Spleen (tissue), 11 donors: ENCODE measurements at regions not wholly inside any gene's neighbourhood (a gene's known extent, or its start where the extent isn't known, plus 50 kb on each side); places are given as distances from the start of the nearest gene placed in this dataset.
"Not testable (repeated sequence)": the region's sequence is repeated elsewhere in the genome, so short reads cannot be mapped to it uniquely, and the experiment has no call there.

ENCODE experiments used
- DNase-seq: peaks from one replicate; pipeline ENCODE4 v3.0.0-alpha.2; 2020
- H3K27ac ChIP-seq, 8 donors: fragments of 200-600 bp; sonication (generic) in 7 of 8; 1 replicate in 4 of 8; 2 replicates in 4 of 8; pipeline versions ENCODE4 v1.5.0 to v1.8.0; 2016 to 2021; ENCODE audit warnings: inconsistent platforms in 4 of 8, mild to moderate bottlenecking in 4 of 8, moderate library complexity in 1 of 8
- H3K27me3 ChIP-seq, 7 donors: fragments of 200-600 bp; sonication (generic) in 6 of 7; replicated peaks in 1 of 7; 1 replicate in 4 of 7; 2 replicates in 3 of 7; pipeline versions ENCODE4 v1.5.0 to v1.8.0; 2016 to 2021; ENCODE audit warnings: inconsistent platforms in 3 of 7, mild to moderate bottlenecking in 1 of 7
- H3K36me3 ChIP-seq, 6 donors: fragments of 200-600 bp; sonication (generic) in 5 of 6; 1 replicate in 4 of 6; 2 replicates in 2 of 6; pipeline versions ENCODE4 v1.5.0 to v1.8.0; 2016 to 2021; ENCODE audit warnings: inconsistent platforms in 2 of 6
- H3K4me1 ChIP-seq, 6 donors: fragments of 200-600 bp; sonication (generic) in 5 of 6; 1 replicate in 3 of 6; 2 replicates in 3 of 6; pipeline versions ENCODE4 v1.5.0 to v1.8.0; 2016 to 2021; ENCODE audit warnings: inconsistent platforms in 3 of 6
- H3K4me3 ChIP-seq, 8 donors: fragments of 200-600 bp; sonication (generic) in 7 of 8; 1 replicate in 4 of 8; 2 replicates in 4 of 8; pipeline versions ENCODE4 v1.5.0 to v1.8.0; 2016 to 2021; ENCODE audit warnings: inconsistent platforms in 4 of 8, mild to moderate bottlenecking in 4 of 8, moderate library complexity in 2 of 8
- H3K9me3 ChIP-seq, 8 donors: fragments of 200-600 bp; sonication (generic) in 7 of 8; 1 replicate in 4 of 8; 2 replicates in 4 of 8; pipeline versions ENCODE4 v1.5.0 to v1.8.0; 2016 to 2021; ENCODE audit warnings: inconsistent platforms in 4 of 8
- POLR2A ChIP-seq, 3 donors: fragments of 450-650 bp; IDR thresholded peaks; one replicate each; pipeline ENCODE4 v1.5.1; 2017; ENCODE audit warnings: antibody characterized with exemption in 3 of 3, mild to moderate bottlenecking in 1 of 3
- POLR2AphosphoS5 ChIP-seq, 3 donors: sonication (generic); formaldehyde crosslinking; IDR thresholded peaks; one replicate each; pipeline ENCODE4 v1.5.1; 2017; ENCODE audit warnings: antibody characterized with exemption in 3 of 3
- WGBS, 5 donors: extraction: QIAGEN DNeasy Blood & Tissue Kit in 3 of 5; methylation state at CpG; one replicate each; pipeline versions ENCODE4 v1.1.5 to v1.1.7; 2013 to 2018; 5-methylcytosine and 5-hydroxymethylcytosine counted together
- intact Hi-C: fragments of 100-400 bp; cut with DNase I; formaldehyde crosslinking; loops from one replicate; pipeline ENCODE4 v1.15.0; 2023; ENCODE audit warnings: low total_unique reads
- TF ChIP-seq, protein P1 (sequence below), 11 experiments: fragments of 200-600 bp in 7 of 11; fragments of 450-650 bp in 4 of 11; sonication (generic) in 4 of 11; IDR thresholded peaks in 8 of 11; conservative IDR thresholded peaks in 3 of 11; 1 replicate in 7 of 11; 2 replicates in 4 of 11; pipeline versions ENCODE4 v1.4.0 to v1.8.0; 2016 to 2021; ENCODE audit warnings: antibody characterized with exemption in 11 of 11, inconsistent platforms in 4 of 11, mild to moderate bottlenecking in 1 of 11
- donor health status: healthy with polysubstance abuse.
- donor health status: DM: no; HTN: no; CAD: no; lungs with moderate emphysema.
- donor health status: DM: no; HTN: no; CAD: no.
- donor health status: Bipolar disorder and iron deficiency.
- donor health status: healthy.
- donor health status: DM: no; HTN: no; CAD: no.
- donor health status: DM: yes; HTN: yes; CAD: no.

DNA sequence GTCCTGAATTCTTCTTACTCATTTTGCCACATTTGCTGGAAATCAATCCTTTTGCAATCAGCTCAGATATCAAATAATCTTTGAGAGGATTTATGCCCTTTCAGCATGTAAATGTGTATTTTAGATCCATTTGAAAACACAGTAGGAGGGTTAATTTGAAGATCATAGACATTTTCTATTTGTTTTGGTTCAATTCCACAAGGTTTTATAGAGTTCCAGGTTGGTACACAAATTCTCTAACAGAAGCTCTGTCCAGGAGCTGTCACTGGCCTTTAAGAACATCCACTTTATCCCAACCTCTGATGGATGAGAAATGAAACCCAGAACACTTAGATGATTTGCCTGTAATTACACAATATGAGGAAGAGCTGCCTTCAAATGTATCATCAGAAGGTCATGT, 157.3 kb upstream of the CHAC2 start:
- no peaks in the 10 kb centered on the region for H3K4me1 ChIP-seq
- H3K36me3 ChIP-seq = no peaks in the 10 kb centered on the region
- H3K27ac ChIP-seq = no peak overlapping the region
- intact Hi-C loops = no loop called here
- no peak for DNase-seq
- no peak for TF ChIP-seq POLR2AphosphoS5 (IDR thresholded peaks at IDR 0.05)
- TF ChIP-seq, protein P1, sequence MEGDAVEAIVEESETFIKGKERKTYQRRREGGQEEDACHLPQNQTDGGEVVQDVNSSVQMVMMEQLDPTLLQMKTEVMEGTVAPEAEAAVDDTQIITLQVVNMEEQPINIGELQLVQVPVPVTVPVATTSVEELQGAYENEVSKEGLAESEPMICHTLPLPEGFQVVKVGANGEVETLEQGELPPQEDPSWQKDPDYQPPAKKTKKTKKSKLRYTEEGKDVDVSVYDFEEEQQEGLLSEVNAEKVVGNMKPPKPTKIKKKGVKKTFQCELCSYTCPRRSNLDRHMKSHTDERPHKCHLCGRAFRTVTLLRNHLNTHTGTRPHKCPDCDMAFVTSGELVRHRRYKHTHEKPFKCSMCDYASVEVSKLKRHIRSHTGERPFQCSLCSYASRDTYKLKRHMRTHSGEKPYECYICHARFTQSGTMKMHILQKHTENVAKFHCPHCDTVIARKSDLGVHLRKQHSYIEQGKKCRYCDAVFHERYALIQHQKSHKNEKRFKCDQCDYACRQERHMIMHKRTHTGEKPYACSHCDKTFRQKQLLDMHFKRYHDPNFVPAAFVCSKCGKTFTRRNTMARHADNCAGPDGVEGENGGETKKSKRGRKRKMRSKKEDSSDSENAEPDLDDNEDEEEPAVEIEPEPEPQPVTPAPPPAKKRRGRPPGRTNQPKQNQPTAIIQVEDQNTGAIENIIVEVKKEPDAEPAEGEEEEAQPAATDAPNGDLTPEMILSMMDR (IDR thresholded peaks at IDR 0.05 in 8 of 11, conservative IDR thresholded peaks at IDR 0.05 in 3 of 11) = no peak
- H3K4me3 ChIP-seq = no peak overlapping the region
- no peaks in the 10 kb centered on the region for H3K9me3 ChIP-seq
- H3K27me3 ChIP-seq = no peaks in the 10 kb centered on the region

GRCh38 chr2:53609551-53609950, 158.1 kb upstream of the CHAC2 start:
- DNase-seq = no peak
- intact Hi-C loops = no loop called here

GRCh38 chr2:53608293-53608692, 159.3 kb upstream of the CHAC2 start:
- Histone ChIP-seq H3K36me3 (no peaks in the 10 kb centered on the region), H3K9me3 (no peaks in the 10 kb centered on the region), H3K4me1 (no peaks in the 10 kb centered on the region), H3K4me3 (no peak overlapping the region), H3K27me3 (no peaks in the 10 kb centered on the region), H3K27ac (no peak overlapping the region)
- DNase-seq = no peak
- 81 to 91% (median 83%) methylated on average over 5 of the region's 5 CpGs for WGBS, 5 donors
- intact Hi-C loops = no loop called here
- TF ChIP-seq POLR2AphosphoS5 (IDR thresholded peaks at IDR 0.05) (no peak), POLR2A (IDR thresholded peaks at IDR 0.05) (no peak)
- TF ChIP-seq, protein P1 (IDR thresholded peaks at IDR 0.05 in 8 of 11, conservative IDR thresholded peaks at IDR 0.05 in 3 of 11) = no peak

More at GRCh38 chr2:53609551-53609950, 158.1 kb upstream of the CHAC2 start:
- H3K4me3 ChIP-seq = no peak overlapping the region
- H3K36me3 ChIP-seq = no peaks in the 10 kb centered on the region
- H3K27me3 ChIP-seq = no peaks in the 10 kb centered on the region
- H3K9me3 ChIP-seq = no peaks in the 10 kb centered on the region
- 87 to 97% (median 95%) methylated on average over 6 of the region's 6 CpGs for WGBS, 5 donors
- H3K27ac ChIP-seq = no peak overlapping the region
- TF ChIP-seq POLR2A (IDR thresholded peaks at IDR 0.05) (no peak), POLR2AphosphoS5 (IDR thresholded peaks at IDR 0.05) (no peak)
- TF ChIP-seq, protein P1 (IDR thresholded peaks at IDR 0.05 in 8 of 11, conservative IDR thresholded peaks at IDR 0.05 in 3 of 11) = no peak
- no peaks in the 10 kb centered on the region for H3K4me1 ChIP-seq

DNA sequence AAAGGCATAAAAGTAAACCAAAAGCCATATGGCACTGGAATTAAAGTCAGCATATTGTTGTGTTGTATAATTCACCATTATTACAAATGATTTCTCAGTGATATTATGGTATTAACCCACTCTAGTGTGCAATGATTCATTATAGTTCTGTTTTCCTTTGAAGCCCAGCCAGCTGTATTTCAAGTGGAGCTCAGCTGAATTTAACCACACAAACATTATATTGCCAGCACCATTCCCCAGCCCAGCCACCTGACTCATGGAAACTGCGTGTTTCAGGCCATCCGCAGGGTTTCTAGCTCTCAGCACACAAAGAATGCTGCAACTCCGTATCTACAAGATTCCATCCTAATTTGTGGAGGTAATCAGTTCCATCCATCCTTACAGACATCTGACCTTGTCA, 166.8 kb upstream of the CHAC2 start:
- no peak for TF ChIP-seq POLR2AphosphoS5 (IDR thresholded peaks at IDR 0.05)
- no peak for TF ChIP-seq POLR2A (IDR thresholded peaks at IDR 0.05)
- TF ChIP-seq, protein P1 (IDR thresholded peaks at IDR 0.05 in 8 of 11, conservative IDR thresholded peaks at IDR 0.05 in 3 of 11) = no peak
- DNase-seq = no peak
- H3K9me3 ChIP-seq = no peaks in the 10 kb centered on the region
- H3K27me3 ChIP-seq = no peaks in the 10 kb centered on the region
- no peak overlapping the region for H3K4me3 ChIP-seq
- intact Hi-C loops = no loop called here
- no peak overlapping the region for H3K27ac ChIP-seq
- H3K36me3 ChIP-seq = no peaks in the 10 kb centered on the region
- 78 to 91% (median 80%) methylated on average over 3 of the region's 3 CpGs for WGBS, 5 donors
- H3K4me1 ChIP-seq = no peaks in the 10 kb centered on the region

DNA sequence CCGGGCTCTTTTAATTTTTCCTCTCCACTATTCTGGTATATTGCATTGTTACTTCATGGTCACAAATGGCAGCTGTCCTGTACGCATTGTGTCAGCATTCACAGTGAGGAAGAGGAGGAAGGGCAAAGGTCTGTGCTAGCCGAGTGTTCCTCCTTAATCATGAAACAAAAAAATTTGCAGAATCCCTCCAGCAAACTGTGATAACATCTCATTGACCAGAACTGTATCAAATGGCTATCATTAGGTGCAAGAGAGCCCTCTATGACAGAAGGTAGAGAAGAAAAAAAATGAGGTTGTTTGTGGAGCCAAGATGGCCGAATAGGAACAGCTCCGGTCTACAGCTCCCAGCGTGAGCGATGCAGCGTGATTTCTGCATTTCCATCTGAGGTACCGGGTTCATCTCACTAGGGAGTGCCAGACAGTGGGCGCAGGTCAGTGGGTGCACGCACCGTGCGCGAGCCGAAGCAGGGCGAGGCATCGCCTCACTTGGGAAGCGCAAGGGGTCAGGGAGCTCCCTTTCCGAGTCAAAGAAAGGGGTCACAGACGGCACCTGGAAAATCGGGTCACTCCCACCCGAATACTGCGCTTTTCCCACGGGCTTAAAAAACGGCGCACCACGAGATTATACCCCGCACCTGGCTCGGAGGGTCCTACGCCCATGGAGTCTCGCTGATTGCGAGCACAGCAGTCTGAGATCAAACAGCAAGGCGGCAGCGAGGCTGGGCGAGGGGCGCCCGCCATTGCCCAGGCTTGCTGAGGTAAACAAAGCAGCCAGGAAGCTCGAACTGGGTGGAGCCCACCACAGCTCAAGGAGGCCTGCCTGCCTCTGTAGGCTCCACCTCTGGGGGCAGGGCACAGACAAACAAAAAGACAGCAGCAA, 180.6 kb upstream of the CHAC2 start:
- 81 to 96% (median 86%) methylated on average over 37 to 38 of the region's 38 CpGs for WGBS, 5 donors
- H3K36me3 ChIP-seq, H3K9me3 ChIP-seq, H3K4me1 ChIP-seq, H3K27me3 ChIP-seq, intact Hi-C loops, DNase-seq, H3K4me3 ChIP-seq: not testable (repeated sequence)
- peak overlapping the region in 1 of 8 donors; percentile 4 for H3K27ac ChIP-seq
